ENCODE measurements at regions not wholly inside any gene's neighbourhood (a gene's known extent, or its start where the extent isn't known, plus 50 kb on each side); places are given as distances from the start of the nearest gene placed in this dataset.
"Not testable (repeated sequence)": the region's sequence is repeated elsewhere in the genome, so short reads cannot be mapped to it uniquely, and the experiment has no call there.

GRCh38 chr5:93352186-93352585 lies 228.8 kb downstream of the NR2F1-AS1 start:
- WGBS, 3 donors = 85 to 90% (median 89%) methylated on average over 2 of the region's 2 CpGs
- H3K4me3 ChIP-seq = no peak overlapping the region
- H3K9me3 ChIP-seq = no peaks in the 10 kb centered on the region
- no peaks in the 10 kb centered on the region for H3K27me3 ChIP-seq
- intact Hi-C loops (cut with DNase I) = no loop called here
- TF ChIP-seq, protein P1, sequence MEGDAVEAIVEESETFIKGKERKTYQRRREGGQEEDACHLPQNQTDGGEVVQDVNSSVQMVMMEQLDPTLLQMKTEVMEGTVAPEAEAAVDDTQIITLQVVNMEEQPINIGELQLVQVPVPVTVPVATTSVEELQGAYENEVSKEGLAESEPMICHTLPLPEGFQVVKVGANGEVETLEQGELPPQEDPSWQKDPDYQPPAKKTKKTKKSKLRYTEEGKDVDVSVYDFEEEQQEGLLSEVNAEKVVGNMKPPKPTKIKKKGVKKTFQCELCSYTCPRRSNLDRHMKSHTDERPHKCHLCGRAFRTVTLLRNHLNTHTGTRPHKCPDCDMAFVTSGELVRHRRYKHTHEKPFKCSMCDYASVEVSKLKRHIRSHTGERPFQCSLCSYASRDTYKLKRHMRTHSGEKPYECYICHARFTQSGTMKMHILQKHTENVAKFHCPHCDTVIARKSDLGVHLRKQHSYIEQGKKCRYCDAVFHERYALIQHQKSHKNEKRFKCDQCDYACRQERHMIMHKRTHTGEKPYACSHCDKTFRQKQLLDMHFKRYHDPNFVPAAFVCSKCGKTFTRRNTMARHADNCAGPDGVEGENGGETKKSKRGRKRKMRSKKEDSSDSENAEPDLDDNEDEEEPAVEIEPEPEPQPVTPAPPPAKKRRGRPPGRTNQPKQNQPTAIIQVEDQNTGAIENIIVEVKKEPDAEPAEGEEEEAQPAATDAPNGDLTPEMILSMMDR (IDR thresholded peaks at IDR 0.05) = no peak
- TF ChIP-seq POLR2A (IDR thresholded peaks at IDR 0.05) (no peak), EP300 (IDR thresholded peaks at IDR 0.05) (no peak)
- H3K4me1 ChIP-seq (ENCODE audit: insufficient read depth) = no peaks in the 10 kb centered on the region
- DNase-seq = no peak
- H3K36me3 ChIP-seq = no peaks in the 10 kb centered on the region
- H3K27ac ChIP-seq = no peak overlapping the region

DNA sequence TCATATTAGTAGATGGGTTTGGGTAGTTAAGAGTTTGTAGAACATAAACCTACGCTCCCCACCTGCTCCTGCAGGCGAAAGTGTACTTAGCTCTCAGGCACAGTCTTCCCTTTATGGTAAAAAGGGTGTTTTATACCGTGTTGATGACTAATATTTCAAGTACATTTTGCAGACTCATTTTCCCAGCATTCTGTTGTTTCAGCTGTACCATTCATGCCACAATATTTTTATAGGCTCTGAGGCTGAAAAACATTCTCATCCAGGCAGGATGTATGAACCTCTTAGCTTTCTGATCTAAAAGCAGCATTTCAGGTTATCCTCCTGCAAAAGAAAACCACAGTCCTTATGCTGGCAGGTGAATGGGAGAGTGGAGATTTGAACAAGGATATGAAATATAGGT lies 231.4 kb downstream of the NR2F1-AS1 start:
- H3K9me3 ChIP-seq = no peaks in the 10 kb centered on the region
- intact Hi-C loops (cut with DNase I) = no loop called here
- WGBS, 3 donors = 79 to 86% (median 79%) methylated on average over 3 of the region's 3 CpGs
- no peaks in the 10 kb centered on the region for H3K36me3 ChIP-seq
- H3K4me1 ChIP-seq (ENCODE audit: insufficient read depth) = no peaks in the 10 kb centered on the region
- H3K27me3 ChIP-seq = no peaks in the 10 kb centered on the region
- DNase-seq = no peak
- TF ChIP-seq POLR2A (IDR thresholded peaks at IDR 0.05) (no peak), EP300 (IDR thresholded peaks at IDR 0.05) (no peak)
- TF ChIP-seq, protein P1 (IDR thresholded peaks at IDR 0.05) = no peak
- H3K27ac ChIP-seq = no peak overlapping the region
- H3K4me3 ChIP-seq = no peak overlapping the region

DNA sequence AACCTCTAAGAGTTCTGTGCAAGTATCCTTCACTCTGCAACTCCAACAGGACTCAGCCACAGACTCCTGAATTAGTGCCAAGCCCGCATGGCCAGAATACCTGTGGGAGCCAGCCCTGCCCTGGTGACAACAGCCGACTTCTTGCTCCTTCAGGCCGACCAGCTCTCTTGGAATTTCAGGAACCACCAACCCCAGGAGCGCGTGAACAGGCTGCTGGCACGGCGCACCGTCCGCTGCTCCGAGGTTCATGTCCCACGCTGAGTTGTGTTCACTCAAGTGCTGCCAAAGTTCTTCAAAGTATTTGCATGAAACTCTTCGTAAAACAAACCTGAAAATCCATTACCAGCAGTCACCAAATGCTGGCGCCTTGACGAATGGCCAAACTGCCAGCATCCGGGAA lies 232.8 kb downstream of the NR2F1-AS1 start:
- Histone ChIP-seq H3K27ac (no peak overlapping the region), H3K4me3 (no peak overlapping the region), H3K27me3 (no peaks in the 10 kb centered on the region), H3K9me3 (no peaks in the 10 kb centered on the region), H3K36me3 (no peaks in the 10 kb centered on the region), H3K4me1 (ENCODE audit: insufficient read depth) (no peaks in the 10 kb centered on the region)
- DNase-seq = no peak
- 92 to 95% (median 94%) methylated on average over 15 of the region's 15 CpGs for WGBS, 3 donors
- intact Hi-C loops (cut with DNase I) = no loop called here
- TF ChIP-seq, protein P1 (IDR thresholded peaks at IDR 0.05) = no peak
- no peak for TF ChIP-seq EP300 (IDR thresholded peaks at IDR 0.05)

- intact Hi-C loops (cut with DNase I); H3K4me1 ChIP-seq (ENCODE audit: insufficient read depth); H3K4me3 ChIP-seq; DNase-seq; H3K27me3 ChIP-seq; H3K36me3 ChIP-seq; H3K9me3 ChIP-seq; H3K27ac ChIP-seq: not testable (repeated sequence)
- 74 to 80% (median 76%) methylated on average over 1 of the region's 1 CpG for WGBS, 3 donors
These were observed 234.2 kb downstream of the NR2F1-AS1 start for GRCh38 chr5:93346850-93347249.

- Histone ChIP-seq H3K9me3 (no peaks in the 10 kb centered on the region), H3K4me1 (ENCODE audit: insufficient read depth) (no peaks in the 10 kb centered on the region), H3K27me3 (no peaks in the 10 kb centered on the region), H3K4me3 (no peak overlapping the region), H3K36me3 (no peaks in the 10 kb centered on the region), H3K27ac (no peak overlapping the region)
- WGBS, 3 donors = 86 to 93% (median 89%) methylated on average over 5 of the region's 5 CpGs
- intact Hi-C loops (cut with DNase I) = no loop called here
- TF ChIP-seq EP300 (IDR thresholded peaks at IDR 0.05) (no peak), POLR2A (IDR thresholded peaks at IDR 0.05) (no peak)
- TF ChIP-seq, protein P1 (IDR thresholded peaks at IDR 0.05) = no peak
- no peak for DNase-seq
These were observed 234.7 kb downstream of the NR2F1-AS1 start for GRCh38 chr5:93346301-93346700.
